ENCODE measurements at regions not wholly inside any gene's neighbourhood (a gene's known extent, or its start where the extent isn't known, plus 50 kb on each side); places are given as distances from the start of the nearest gene placed in this dataset.
"Not testable (repeated sequence)": the region's sequence is repeated elsewhere in the genome, so short reads cannot be mapped to it uniquely, and the experiment has no call there.

DNA sequence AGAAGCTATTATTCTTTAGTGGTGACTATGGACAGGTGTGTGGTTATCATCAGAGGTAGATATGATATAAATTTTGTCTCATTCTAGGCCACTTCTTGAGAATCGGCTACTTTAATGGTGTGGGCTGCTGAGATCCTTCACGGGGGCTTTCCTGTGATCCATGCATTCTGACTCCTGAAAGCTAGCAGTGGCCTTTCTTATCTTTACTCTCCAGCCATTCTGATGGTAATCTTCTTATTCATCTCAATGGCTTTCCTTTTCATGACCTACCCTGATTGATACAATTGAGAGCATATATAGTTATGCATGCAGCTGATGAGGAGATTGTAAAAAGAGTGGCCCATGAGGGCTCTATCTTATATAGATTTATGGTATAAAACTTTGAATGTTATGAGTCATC is 78.3 kb upstream of the ZPLD1 start:
- Histone ChIP-seq H4K20me1 (ENCODE audit: insufficient read depth, low read length) (no peaks in the 10 kb centered on the region), H3K4me2 (ENCODE audit: low read length) (no peak overlapping the region), H3K4me3 (ENCODE audit: low read depth, low read length, poor library complexity, severe bottlenecking) (no peak overlapping the region), H3K9me3 (ENCODE audit: low read length) (no peaks in the 10 kb centered on the region), H3K79me2 (ENCODE audit: insufficient read depth, low read depth, low read length) (no peaks in the 10 kb centered on the region), H3K9me2 (ENCODE audit: insufficient read depth, low read length) (no peaks in the 10 kb centered on the region), H3K4me1 (ENCODE audit: insufficient read depth, low read length, poor library complexity, severe bottlenecking) (no peaks in the 10 kb centered on the region), H3K36me3 (ENCODE audit: insufficient read depth, low read length) (no peaks in the 10 kb centered on the region), H3K27ac (ENCODE audit: low read depth, low read length, poor library complexity, severe bottlenecking) (no peak overlapping the region), H2AFZ (ENCODE audit: low read length) (no peak overlapping the region)
- CTCF ChIA-PET (ENCODE audit: unreplicated experiment) = no interaction called here
- intact Hi-C loops (cut with micrococcal nuclease; ENCODE audit: unreplicated experiment) = no loop called here
- TF ChIP-seq EZH2phosphoT487 (IDR thresholded peaks at IDR 0.05; ENCODE audit: borderline replicate concordance, low read depth, low read length) = no peak
- TF ChIP-seq, protein P1, sequence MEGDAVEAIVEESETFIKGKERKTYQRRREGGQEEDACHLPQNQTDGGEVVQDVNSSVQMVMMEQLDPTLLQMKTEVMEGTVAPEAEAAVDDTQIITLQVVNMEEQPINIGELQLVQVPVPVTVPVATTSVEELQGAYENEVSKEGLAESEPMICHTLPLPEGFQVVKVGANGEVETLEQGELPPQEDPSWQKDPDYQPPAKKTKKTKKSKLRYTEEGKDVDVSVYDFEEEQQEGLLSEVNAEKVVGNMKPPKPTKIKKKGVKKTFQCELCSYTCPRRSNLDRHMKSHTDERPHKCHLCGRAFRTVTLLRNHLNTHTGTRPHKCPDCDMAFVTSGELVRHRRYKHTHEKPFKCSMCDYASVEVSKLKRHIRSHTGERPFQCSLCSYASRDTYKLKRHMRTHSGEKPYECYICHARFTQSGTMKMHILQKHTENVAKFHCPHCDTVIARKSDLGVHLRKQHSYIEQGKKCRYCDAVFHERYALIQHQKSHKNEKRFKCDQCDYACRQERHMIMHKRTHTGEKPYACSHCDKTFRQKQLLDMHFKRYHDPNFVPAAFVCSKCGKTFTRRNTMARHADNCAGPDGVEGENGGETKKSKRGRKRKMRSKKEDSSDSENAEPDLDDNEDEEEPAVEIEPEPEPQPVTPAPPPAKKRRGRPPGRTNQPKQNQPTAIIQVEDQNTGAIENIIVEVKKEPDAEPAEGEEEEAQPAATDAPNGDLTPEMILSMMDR (conservative IDR thresholded peaks at IDR 0.05; ENCODE audit: low read length) = no peak
- no peak for DNase-seq (ENCODE audit: low spot score)
- no TSS peak for BruUV-seq (replicated peaks)
- POLR2A ChIA-PET = no interaction called here

DNA sequence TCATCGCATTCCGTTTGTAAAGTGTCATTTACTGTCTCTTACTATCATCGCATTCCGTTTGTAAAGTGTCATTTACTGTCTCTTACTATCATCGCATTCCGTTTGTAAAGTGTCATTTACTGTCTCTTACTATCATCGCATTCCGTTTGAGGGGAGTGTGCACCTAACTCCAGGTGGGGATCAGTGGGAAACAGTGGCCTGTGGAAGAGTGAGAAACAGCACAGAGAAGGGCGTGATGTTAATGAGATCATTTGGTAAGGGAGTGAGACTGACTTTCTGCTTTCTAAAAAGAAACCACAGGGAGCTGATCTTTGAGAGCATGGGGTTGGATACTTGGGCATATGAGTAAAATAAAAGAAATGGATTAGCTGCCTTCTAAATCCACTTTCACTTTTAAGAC is 77.5 kb upstream of the ZPLD1 start:
- CTCF ChIA-PET (ENCODE audit: unreplicated experiment); H4K20me1 ChIP-seq (ENCODE audit: insufficient read depth, low read length); POLR2A ChIA-PET; H2AFZ ChIP-seq (ENCODE audit: low read length); H3K4me3 ChIP-seq (ENCODE audit: low read depth, low read length, poor library complexity, severe bottlenecking); BruUV-seq (replicated peaks); H3K9me2 ChIP-seq (ENCODE audit: insufficient read depth, low read length); H3K4me1 ChIP-seq (ENCODE audit: insufficient read depth, low read length, poor library complexity, severe bottlenecking); H3K9me3 ChIP-seq (ENCODE audit: low read length); intact Hi-C loops (cut with micrococcal nuclease; ENCODE audit: unreplicated experiment); DNase-seq (ENCODE audit: low spot score); H3K36me3 ChIP-seq (ENCODE audit: insufficient read depth, low read length); H3K4me2 ChIP-seq (ENCODE audit: low read length); H3K27ac ChIP-seq (ENCODE audit: low read depth, low read length, poor library complexity, severe bottlenecking); H3K79me2 ChIP-seq (ENCODE audit: insufficient read depth, low read depth, low read length): not testable (repeated sequence)

- no peak for DNase-seq (ENCODE audit: low spot score)
- no peaks in the 10 kb centered on the region for H3K79me2 ChIP-seq (ENCODE audit: insufficient read depth, low read depth, low read length)
- H3K36me3 ChIP-seq (ENCODE audit: insufficient read depth, low read length) = no peaks in the 10 kb centered on the region
- BruUV-seq (replicated peaks) = no TSS peak
- no peaks in the 10 kb centered on the region for H3K4me1 ChIP-seq (ENCODE audit: insufficient read depth, low read length, poor library complexity, severe bottlenecking)
- no peak overlapping the region for H3K27ac ChIP-seq (ENCODE audit: low read depth, low read length, poor library complexity, severe bottlenecking)
- H4K20me1 ChIP-seq (ENCODE audit: insufficient read depth, low read length) = no peaks in the 10 kb centered on the region
- ChIA-PET POLR2A (interaction anchor here (1.0 to 1.8 kb wide), 3 partner anchors 9 to 55 kb away, joined by 3 to 4 read pairs (median 3); no protein-coding TSS in a partner anchor), CTCF (ENCODE audit: unreplicated experiment) (interaction anchor here (0.6 kb wide), 1 partner anchor 40 kb away, joined by 3 read pairs; no protein-coding TSS in a partner anchor)
- no peaks in the 10 kb centered on the region for H3K9me2 ChIP-seq (ENCODE audit: insufficient read depth, low read length)
- H3K4me2 ChIP-seq (ENCODE audit: low read length) = no peak overlapping the region
- TF ChIP-seq, protein P1 (conservative IDR thresholded peaks at IDR 0.05; ENCODE audit: low read length) = no peak
- no peak for TF ChIP-seq EZH2phosphoT487 (IDR thresholded peaks at IDR 0.05; ENCODE audit: borderline replicate concordance, low read depth, low read length)
- H3K9me3 ChIP-seq (ENCODE audit: low read length) = no peaks in the 10 kb centered on the region
- H3K4me3 ChIP-seq (ENCODE audit: low read depth, low read length, poor library complexity, severe bottlenecking) = no peak overlapping the region
- H2AFZ ChIP-seq (ENCODE audit: low read length) = no peak overlapping the region
- intact Hi-C loops (cut with micrococcal nuclease; ENCODE audit: unreplicated experiment) = no loop called here
These were observed 74.5 kb upstream of the ZPLD1 start for GRCh38 chr3:102360183-102360860.
